K562 (cell line): ENCODE measurements at regions not wholly inside any gene's neighbourhood (a gene's known extent, or its start where the extent isn't known, plus 50 kb on each side); places are given as distances from the start of the nearest gene placed in this dataset.

Experiments
- CBFA2T2 ChIP-seq: fragments of 450-650 bp; conservative IDR thresholded peaks from 2 replicates; pipeline ENCODE4 v1.6.1; 2017; ENCODE audit warnings: mild to moderate bottlenecking
- CBFA2T3 ChIP-seq: fragments of 450-650 bp; IDR thresholded peaks from 2 replicates; pipeline ENCODE4 v1.6.1; 2017
- DPF2 ChIP-seq: fragments of 450-650 bp; IDR thresholded peaks from 2 replicates; pipeline ENCODE4 v1.6.1; 2016
- EP300 ChIP-seq: IDR thresholded peaks from 2 replicates; pipeline ENCODE4 v1.6.1; 2012; ENCODE audit warnings: low read length, improper control_type of control experiment
- EWSR1 ChIP-seq: fragments of 450-650 bp; IDR thresholded peaks from 2 replicates; pipeline ENCODE4 v1.6.1; 2018; ENCODE audit warnings: borderline replicate concordance, mild to moderate bottlenecking, low read depth, moderate library complexity; ENCODE audit not compliant: partially characterized antibody
- KLF6 ChIP-seq: fragments of 250-450 bp; sonication (Bioruptor Pico); IDR thresholded peaks from 2 replicates; pipeline ENCODE4 v1.4.0; 2020; ENCODE audit warnings: mild to moderate bottlenecking, moderate library complexity, borderline replicate concordance
- TAL1 ChIP-seq: fragments of 450-650 bp; IDR thresholded peaks from 2 replicates; pipeline ENCODE4 v1.6.1; 2016; ENCODE audit warnings: mild to moderate bottlenecking
- TCF3 ChIP-seq: sonication (generic); formaldehyde crosslinking; IDR thresholded peaks from 2 replicates; pipeline ENCODE4 v1.4.0; 2020; ENCODE audit warnings: mild to moderate bottlenecking, missing genetic modification reagents
- THRAP3 ChIP-seq: fragments of 450-650 bp; IDR thresholded peaks from 2 replicates; pipeline ENCODE4 v1.6.1; 2016; ENCODE audit warnings: mild to moderate bottlenecking, inconsistent platforms, borderline replicate concordance
- ZFX ChIP-seq: sonication (generic); formaldehyde crosslinking; IDR thresholded peaks from 2 replicates; pipeline ENCODE4 v1.8.0; 2022; ENCODE audit warnings: mild to moderate bottlenecking, missing genetic modification reagents, moderate library complexity
- TF ChIP-seq, protein P1 (sequence below), 2 experiments: fragments of 450-650 bp; formaldehyde crosslinking in 1 of 2; IDR thresholded peaks; 2 replicates each; pipeline versions ENCODE4 v1.4.0 to v1.6.1; 2014 to 2020; ENCODE audit warnings: mild to moderate bottlenecking in 2 of 2, borderline replicate concordance in 1 of 2, low read depth in 1 of 2
- TF ChIP-seq, protein P2 (sequence below): fragments of 450-650 bp; IDR thresholded peaks from 2 replicates; pipeline ENCODE4 v1.6.1; 2017; ENCODE audit warnings: antibody characterized with exemption, mild to moderate bottlenecking
- TF ChIP-seq, protein P3 (sequence below), 2 experiments: fragments of 450-650 bp; IDR thresholded peaks; 2 replicates each; pipeline ENCODE4 v1.6.1; 2016

DNA sequence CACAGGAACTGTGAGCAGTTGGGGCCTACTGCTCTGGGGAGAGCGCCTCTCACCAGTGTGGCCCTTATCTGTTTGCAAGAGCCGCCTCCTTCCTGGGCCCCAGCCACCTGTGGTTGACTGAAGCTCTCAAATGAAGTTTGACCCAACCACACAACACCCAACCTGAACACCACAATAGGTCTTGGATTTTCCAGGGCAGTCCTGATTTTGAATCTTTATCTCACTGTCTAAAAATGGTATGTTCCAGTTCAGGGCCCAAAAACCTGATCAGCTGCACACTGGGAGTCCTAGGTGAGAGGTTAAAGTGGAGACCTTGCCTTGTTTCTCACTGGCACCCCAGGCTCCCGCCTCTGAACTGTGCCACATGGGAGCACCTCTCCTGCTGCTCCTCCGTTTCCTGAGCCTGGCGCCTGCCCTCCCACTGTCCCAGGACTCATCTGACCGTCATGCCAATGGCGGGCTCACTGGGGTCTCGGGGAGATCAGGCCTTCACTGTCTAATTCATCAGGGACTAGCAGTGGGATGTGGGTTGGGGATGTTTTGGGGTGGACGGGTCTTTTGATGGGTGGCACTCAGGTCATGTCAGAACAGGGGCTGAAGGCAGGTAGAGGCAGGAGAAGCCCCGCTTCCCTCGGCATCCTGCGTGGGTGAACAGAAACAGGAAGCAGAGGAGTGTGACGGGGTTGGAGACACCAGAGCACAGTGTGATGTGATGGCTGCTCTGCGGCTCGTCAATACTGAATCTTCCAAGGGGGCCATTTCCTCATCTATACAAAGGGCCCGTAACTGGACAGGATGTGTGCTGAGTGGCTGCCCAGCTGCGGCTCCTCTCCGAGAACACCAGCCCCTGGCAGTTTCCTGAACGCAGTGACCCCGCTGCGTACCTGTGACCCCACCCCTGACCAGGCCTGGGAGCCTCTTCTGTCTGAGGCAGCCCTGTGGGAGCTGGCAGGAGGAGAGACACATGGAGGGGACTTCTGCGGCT, 59.6 kb upstream of the ITPKB start (continued):
- TF ChIP-seq, protein P1, sequence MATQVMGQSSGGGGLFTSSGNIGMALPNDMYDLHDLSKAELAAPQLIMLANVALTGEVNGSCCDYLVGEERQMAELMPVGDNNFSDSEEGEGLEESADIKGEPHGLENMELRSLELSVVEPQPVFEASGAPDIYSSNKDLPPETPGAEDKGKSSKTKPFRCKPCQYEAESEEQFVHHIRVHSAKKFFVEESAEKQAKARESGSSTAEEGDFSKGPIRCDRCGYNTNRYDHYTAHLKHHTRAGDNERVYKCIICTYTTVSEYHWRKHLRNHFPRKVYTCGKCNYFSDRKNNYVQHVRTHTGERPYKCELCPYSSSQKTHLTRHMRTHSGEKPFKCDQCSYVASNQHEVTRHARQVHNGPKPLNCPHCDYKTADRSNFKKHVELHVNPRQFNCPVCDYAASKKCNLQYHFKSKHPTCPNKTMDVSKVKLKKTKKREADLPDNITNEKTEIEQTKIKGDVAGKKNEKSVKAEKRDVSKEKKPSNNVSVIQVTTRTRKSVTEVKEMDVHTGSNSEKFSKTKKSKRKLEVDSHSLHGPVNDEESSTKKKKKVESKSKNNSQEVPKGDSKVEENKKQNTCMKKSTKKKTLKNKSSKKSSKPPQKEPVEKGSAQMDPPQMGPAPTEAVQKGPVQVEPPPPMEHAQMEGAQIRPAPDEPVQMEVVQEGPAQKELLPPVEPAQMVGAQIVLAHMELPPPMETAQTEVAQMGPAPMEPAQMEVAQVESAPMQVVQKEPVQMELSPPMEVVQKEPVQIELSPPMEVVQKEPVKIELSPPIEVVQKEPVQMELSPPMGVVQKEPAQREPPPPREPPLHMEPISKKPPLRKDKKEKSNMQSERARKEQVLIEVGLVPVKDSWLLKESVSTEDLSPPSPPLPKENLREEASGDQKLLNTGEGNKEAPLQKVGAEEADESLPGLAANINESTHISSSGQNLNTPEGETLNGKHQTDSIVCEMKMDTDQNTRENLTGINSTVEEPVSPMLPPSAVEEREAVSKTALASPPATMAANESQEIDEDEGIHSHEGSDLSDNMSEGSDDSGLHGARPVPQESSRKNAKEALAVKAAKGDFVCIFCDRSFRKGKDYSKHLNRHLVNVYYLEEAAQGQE (IDR thresholded peaks at IDR 0.05; ENCODE audit: borderline replicate concordance) = peak; percentile 14; the same call in 1 of the 2 replicates
- TF ChIP-seq, protein P1 (CRISPR knock-in tag; IDR thresholded peaks at IDR 0.05; ENCODE audit: low read depth) = no peak
- TF ChIP-seq TCF3 (peak; percentile 69), EWSR1 (no peak), KLF6 (CRISPR knock-in tag) (no peak), DPF2 (0 out of 2 replicates have a peak, but pooled peaks have one; percentile 16), EP300 (peak; percentile 37; the same call in 1 of the 2 replicates), ZFX (CRISPR knock-in tag) (peak; percentile 63), THRAP3 (no peak), TAL1 (peak; percentile 25; the same call in 1 of the 2 replicates), CBFA2T3 (peak; percentile 72), CBFA2T2 (peak; percentile 63)
- TF ChIP-seq, protein P2, sequence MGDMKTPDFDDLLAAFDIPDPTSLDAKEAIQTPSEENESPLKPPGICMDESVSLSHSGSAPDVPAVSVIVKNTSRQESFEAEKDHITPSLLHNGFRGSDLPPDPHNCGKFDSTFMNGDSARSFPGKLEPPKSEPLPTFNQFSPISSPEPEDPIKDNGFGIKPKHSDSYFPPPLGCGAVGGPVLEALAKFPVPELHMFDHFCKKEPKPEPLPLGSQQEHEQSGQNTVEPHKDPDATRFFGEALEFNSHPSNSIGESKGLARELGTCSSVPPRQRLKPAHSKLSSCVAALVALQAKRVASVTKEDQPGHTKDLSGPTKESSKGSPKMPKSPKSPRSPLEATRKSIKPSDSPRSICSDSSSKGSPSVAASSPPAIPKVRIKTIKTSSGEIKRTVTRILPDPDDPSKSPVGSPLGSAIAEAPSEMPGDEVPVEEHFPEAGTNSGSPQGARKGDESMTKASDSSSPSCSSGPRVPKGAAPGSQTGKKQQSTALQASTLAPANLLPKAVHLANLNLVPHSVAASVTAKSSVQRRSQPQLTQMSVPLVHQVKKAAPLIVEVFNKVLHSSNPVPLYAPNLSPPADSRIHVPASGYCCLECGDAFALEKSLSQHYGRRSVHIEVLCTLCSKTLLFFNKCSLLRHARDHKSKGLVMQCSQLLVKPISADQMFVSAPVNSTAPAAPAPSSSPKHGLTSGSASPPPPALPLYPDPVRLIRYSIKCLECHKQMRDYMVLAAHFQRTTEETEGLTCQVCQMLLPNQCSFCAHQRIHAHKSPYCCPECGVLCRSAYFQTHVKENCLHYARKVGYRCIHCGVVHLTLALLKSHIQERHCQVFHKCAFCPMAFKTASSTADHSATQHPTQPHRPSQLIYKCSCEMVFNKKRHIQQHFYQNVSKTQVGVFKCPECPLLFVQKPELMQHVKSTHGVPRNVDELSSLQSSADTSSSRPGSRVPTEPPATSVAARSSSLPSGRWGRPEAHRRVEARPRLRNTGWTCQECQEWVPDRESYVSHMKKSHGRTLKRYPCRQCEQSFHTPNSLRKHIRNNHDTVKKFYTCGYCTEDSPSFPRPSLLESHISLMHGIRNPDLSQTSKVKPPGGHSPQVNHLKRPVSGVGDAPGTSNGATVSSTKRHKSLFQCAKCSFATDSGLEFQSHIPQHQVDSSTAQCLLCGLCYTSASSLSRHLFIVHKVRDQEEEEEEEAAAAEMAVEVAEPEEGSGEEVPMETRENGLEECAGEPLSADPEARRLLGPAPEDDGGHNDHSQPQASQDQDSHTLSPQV = peak; percentile 83
- TF ChIP-seq, protein P3, sequence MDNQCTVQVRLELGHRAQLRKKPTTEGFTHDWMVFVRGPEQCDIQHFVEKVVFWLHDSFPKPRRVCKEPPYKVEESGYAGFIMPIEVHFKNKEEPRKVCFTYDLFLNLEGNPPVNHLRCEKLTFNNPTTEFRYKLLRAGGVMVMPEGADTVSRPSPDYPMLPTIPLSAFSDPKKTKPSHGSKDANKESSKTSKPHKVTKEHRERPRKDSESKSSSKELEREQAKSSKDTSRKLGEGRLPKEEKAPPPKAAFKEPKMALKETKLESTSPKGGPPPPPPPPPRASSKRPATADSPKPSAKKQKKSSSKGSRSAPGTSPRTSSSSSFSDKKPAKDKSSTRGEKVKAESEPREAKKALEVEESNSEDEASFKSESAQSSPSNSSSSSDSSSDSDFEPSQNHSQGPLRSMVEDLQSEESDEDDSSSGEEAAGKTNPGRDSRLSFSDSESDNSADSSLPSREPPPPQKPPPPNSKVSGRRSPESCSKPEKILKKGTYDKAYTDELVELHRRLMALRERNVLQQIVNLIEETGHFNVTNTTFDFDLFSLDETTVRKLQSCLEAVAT (IDR thresholded peaks at IDR 0.05) = 0 out of 4 replicates have a peak, but pooled peaks of 1 of the 2 experiments have one; percentile 23
